HG02943 (cell line): ENCODE measurements at regions not wholly inside any gene's neighbourhood (a gene's known extent, or its start where the extent isn't known, plus 50 kb on each side); places are given as distances from the start of the nearest gene placed in this dataset.
A peak's percentile ranks its signal among the peaks of the same experiment; 100 is the strongest.

ENCODE experiments used
- ATAC-seq: cut with Tn5 transposase; IDR thresholded peaks from one replicate; pipeline ENCODE4 v1.9.1; 2021; ENCODE audit warnings: mild to moderate bottlenecking, low read depth, moderate library complexity; ENCODE audit not compliant: unreplicated experiment

- no peak for ATAC-seq
These were observed 396.8 kb upstream of the ID2 start for GRCh38 chr2:8285081-8285480.

GRCh38 chr2:8285898-8286297 lies 396.0 kb upstream of the ID2 start:
- no peak for ATAC-seq

GRCh38 chr2:8288206-8288605 lies 393.6 kb upstream of the ID2 start:
- ATAC-seq, result no peak

- ATAC-seq, result no peak
These were observed 392.7 kb upstream of the ID2 start for GRCh38 chr2:8289111-8289510.

- ATAC-seq, result no peak
These were observed 391.0 kb upstream of the ID2 start for GRCh38 chr2:8290771-8291352.

GRCh38 chr2:8296306-8296705 lies 385.6 kb upstream of the ID2 start:
- ATAC-seq, result no peak

- ATAC-seq, result no peak
These were observed 384.3 kb upstream of the ID2 start for GRCh38 chr2:8297376-8298231.

- no peak for ATAC-seq
These were observed 383.1 kb upstream of the ID2 start for GRCh38 chr2:8298783-8299182.

GRCh38 chr2:8300216-8300615 lies 381.6 kb upstream of the ID2 start:
- ATAC-seq, result no peak

GRCh38 chr2:8300905-8301304 lies 381.0 kb upstream of the ID2 start:
- no peak for ATAC-seq

- peak; percentile 71 for ATAC-seq
These were observed 378.5 kb upstream of the ID2 start for GRCh38 chr2:8303322-8303832.

GRCh38 chr2:8304821-8305766 lies 376.8 kb upstream of the ID2 start:
- no peak for ATAC-seq

- ATAC-seq, result no peak
These were observed 375.1 kb upstream of the ID2 start for GRCh38 chr2:8306530-8307351.

- ATAC-seq, result no peak
These were observed 374.2 kb upstream of the ID2 start for GRCh38 chr2:8307606-8308180.

- ATAC-seq, result no peak
These were observed 372.7 kb upstream of the ID2 start for GRCh38 chr2:8309131-8309530.

- ATAC-seq, result no peak
These were observed 371.1 kb upstream of the ID2 start for GRCh38 chr2:8310557-8311455.

- ATAC-seq, result no peak
These were observed 369.6 kb upstream of the ID2 start for GRCh38 chr2:8312221-8312620.
